H1 (cell line): ENCODE measurements at regions not wholly inside any gene's neighbourhood (a gene's known extent, or its start where the extent isn't known, plus 50 kb on each side); places are given as distances from the start of the nearest gene placed in this dataset.

Experiments used
- CTCF ChIA-PET: fragments of 300-600 bp; sonication (Branson Sonifier 250); formaldehyde crosslinking; loops from one replicate; lab custom pipeline; 2021; ENCODE audit not compliant: partially characterized antibody; lab: Charles Lee
- POLR2A ChIA-PET: fragments of 300-600 bp; sonication (Branson Sonifier 250); formaldehyde crosslinking; loops from one replicate; lab custom pipeline; 2021; ENCODE audit warnings: inconsistent platforms; ENCODE audit not compliant: partially characterized antibody; lab: Charles Lee
- DNase-seq, 2 experiments: peaks; one replicate each; pipeline versions ENCODE4 v3.0.0 to v3.0.0-alpha.2; 2010 to 2022; ENCODE audit warnings: low spot score in 2 of 2, low read depth in 1 of 2, mixed read lengths in 1 of 2
- FAIRE-seq: peaks from 2 replicates; lab custom pipeline; 2011; peaks lifted over from hg19 to GRCh38; lab: Jason Lieb, UNC
- H2AFZ ChIP-seq: 2 replicates; pipeline ENCODE4 v1.8.1; 2012; ENCODE audit warnings: low read length, inconsistent platforms
- H2AK5ac ChIP-seq: 2 replicates; pipeline ENCODE4 v1.6.1; 2013; ENCODE audit warnings: low read depth, low read length
- H2BK120ac ChIP-seq: replicated peaks from 2 replicates; pipeline ENCODE3; 2013; ENCODE audit warnings: low read depth, low read length, inconsistent platforms
- H2BK12ac ChIP-seq: 2 replicates; pipeline ENCODE4 v1.6.1; 2013; ENCODE audit warnings: low read depth, low read length
- H2BK15ac ChIP-seq: 2 replicates; pipeline ENCODE4 v1.6.1; 2013; ENCODE audit warnings: low read length
- H2BK20ac ChIP-seq: 2 replicates; pipeline ENCODE4 v1.6.1; 2013; ENCODE audit warnings: low read length
- H2BK5ac ChIP-seq: 2 replicates; pipeline ENCODE4 v1.6.1; 2013; ENCODE audit warnings: low read depth, low read length
- H3K14ac ChIP-seq: 2 replicates; pipeline ENCODE4 v1.6.1; 2013; ENCODE audit warnings: inconsistent platforms; ENCODE audit not compliant: insufficient read length
- H3K18ac ChIP-seq: 2 replicates; pipeline ENCODE4 v1.6.1; 2013; ENCODE audit warnings: low read length; ENCODE audit errors: extremely low read depth
- H3K23ac ChIP-seq: 2 replicates; pipeline ENCODE4 v1.6.1; 2013; ENCODE audit warnings: inconsistent platforms; ENCODE audit not compliant: insufficient read length
- H3K23me2 ChIP-seq: 2 replicates; pipeline ENCODE4 v1.6.1; 2013; ENCODE audit warnings: low read depth, low read length
- H3K27ac ChIP-seq: 2 replicates; pipeline ENCODE4 v1.6.1; 2011; ENCODE audit warnings: low read depth, low read length, inconsistent platforms
- H3K27me3 ChIP-seq, 4 experiments: replicated peaks in 1 of 4; 1 replicate in 1 of 4; 2 replicates in 3 of 4; pipeline versions ENCODE4 v1.6.1 to v1.8.1; 2011 to 2013; ENCODE audit warnings: low read length in 3 of 4, mild to moderate bottlenecking in 3 of 4, inconsistent platforms in 2 of 4, mixed read lengths in 2 of 4, moderate library complexity in 1 of 4; ENCODE audit not compliant: control insufficient read depth in 3 of 4, insufficient read depth in 3 of 4; ENCODE audit errors: extremely low read depth in 1 of 4
- H3K36me3 ChIP-seq, 4 experiments: 2 replicates each; pipeline versions ENCODE4 v1.6.1 to v1.8.1; 2011 to 2013; ENCODE audit warnings: mild to moderate bottlenecking in 4 of 4, low read length in 3 of 4, moderate library complexity in 2 of 4, control low read depth in 1 of 4, inconsistent platforms in 1 of 4; ENCODE audit not compliant: insufficient read depth in 4 of 4, control insufficient read depth in 2 of 4
- H3K4ac ChIP-seq: replicated peaks from 2 replicates; pipeline ENCODE3; 2013; ENCODE audit warnings: low read length, low read depth, mixed read lengths, inconsistent platforms; ENCODE audit not compliant: insufficient read length
- H3K4me1 ChIP-seq, 4 experiments: replicated peaks in 1 of 4; 1 replicate in 1 of 4; 2 replicates in 3 of 4; pipeline versions ENCODE4 v1.6.1 to v1.8.1; 2011 to 2013; ENCODE audit warnings: low read length in 3 of 4, inconsistent platforms in 2 of 4, mixed read lengths in 1 of 4; ENCODE audit not compliant: insufficient read depth in 4 of 4, control insufficient read depth in 3 of 4
- H3K4me2 ChIP-seq, 2 experiments: 2 replicates each; pipeline versions ENCODE4 v1.6.1 to v1.8.1; 2011 to 2013; ENCODE audit warnings: low read depth in 2 of 2, low read length in 2 of 2, control low read depth in 1 of 2, inconsistent platforms in 1 of 2, mild to moderate bottlenecking in 1 of 2; ENCODE audit not compliant: insufficient read depth in 1 of 2
- H3K4me3 ChIP-seq, 4 experiments: fragments of 200-600, 300-600 bp in 1 of 4; sonication (generic), shearing (Covaris generic), sonication (Bioruptor Twin) in 1 of 4; 2 replicates each; pipeline versions ENCODE4 v1.5.1 to v1.8.1; 2011 to 2016; ENCODE audit warnings: low read length in 4 of 4, low read depth in 3 of 4, control low read depth in 2 of 4, inconsistent platforms in 2 of 4, mild to moderate bottlenecking in 2 of 4, mixed read lengths in 1 of 4, moderate library complexity in 1 of 4; ENCODE audit not compliant: insufficient read depth in 2 of 4; ENCODE audit errors: extremely low read depth in 1 of 4
- H3K56ac ChIP-seq: replicated peaks from 2 replicates; pipeline ENCODE3; 2013; ENCODE audit warnings: low read depth, mild to moderate bottlenecking, mixed read lengths, low read length, inconsistent platforms; ENCODE audit not compliant: insufficient read length
- H3K79me1 ChIP-seq: 2 replicates; pipeline ENCODE4 v1.6.1; 2013; ENCODE audit warnings: low read depth, low read length, control low read depth
- H3K79me2 ChIP-seq, 2 experiments: 2 replicates each; pipeline versions ENCODE4 v1.6.1 to v1.8.1; 2012 to 2013; ENCODE audit warnings: low read length in 2 of 2, mild to moderate bottlenecking in 2 of 2, inconsistent platforms in 1 of 2; ENCODE audit not compliant: insufficient read depth in 2 of 2, control insufficient read depth in 1 of 2
- H3K9ac ChIP-seq, 4 experiments: replicated peaks in 1 of 4; 1 replicate in 1 of 4; 2 replicates in 3 of 4; pipeline versions ENCODE4 v1.6.1 to v1.8.1; 2011 to 2013; ENCODE audit warnings: low read depth in 3 of 4, low read length in 3 of 4, control low read depth in 2 of 4, mild to moderate bottlenecking in 2 of 4, moderate library complexity in 2 of 4, inconsistent platforms in 1 of 4; ENCODE audit errors: extremely low read depth in 1 of 4
- H3K9me3 ChIP-seq, 2 experiments: 2 replicates each; pipeline versions ENCODE4 v1.6.1 to v1.8.1; 2012 to 2013; ENCODE audit warnings: mild to moderate bottlenecking in 2 of 2, moderate library complexity in 2 of 2, control low read depth in 1 of 2, inconsistent platforms in 1 of 2, low read depth in 1 of 2, low read length in 1 of 2, mixed read lengths in 1 of 2; ENCODE audit not compliant: insufficient read depth in 2 of 2
- H4K20me1 ChIP-seq, 2 experiments: replicated peaks in 1 of 2; 2 replicates each; pipeline versions ENCODE3 to v1.8.1; 2011 to 2013; ENCODE audit warnings: inconsistent platforms in 2 of 2, low read length in 2 of 2, mild to moderate bottlenecking in 1 of 2; ENCODE audit not compliant: insufficient read depth in 2 of 2, control insufficient read depth in 1 of 2
- H4K5ac ChIP-seq: 2 replicates; pipeline ENCODE4 v1.6.1; 2013; ENCODE audit warnings: low read length, low read depth, mixed read lengths, inconsistent platforms; ENCODE audit not compliant: insufficient read length
- H4K8ac ChIP-seq: 2 replicates; pipeline ENCODE4 v1.8.0; 2013; ENCODE audit warnings: mild to moderate bottlenecking, moderate library complexity, low read length, inconsistent platforms; ENCODE audit not compliant: insufficient read depth; ENCODE audit errors: extremely low read depth
- H4K91ac ChIP-seq: replicated peaks from 2 replicates; pipeline ENCODE3; 2013; ENCODE audit warnings: low read length, mixed read lengths, inconsistent platforms; ENCODE audit not compliant: insufficient read length
- ATF2 ChIP-seq: IDR thresholded peaks from 2 replicates; pipeline ENCODE4 v1.6.1; 2012; ENCODE audit warnings: low read length, inconsistent platforms
- BRCA1 ChIP-seq: IDR thresholded peaks from 2 replicates; pipeline ENCODE4 v1.6.1; 2012; ENCODE audit warnings: low read depth, low read length, improper control_type of control experiment
- CTBP2 ChIP-seq: IDR thresholded peaks from 2 replicates; pipeline ENCODE4 v1.7.0; 2011; ENCODE audit warnings: borderline replicate concordance, mild to moderate bottlenecking, moderate library complexity, mixed read lengths, low read length; ENCODE audit not compliant: insufficient read depth, insufficient read length
- EGR1 ChIP-seq: IDR thresholded peaks from 2 replicates; pipeline ENCODE4 v1.6.1; 2011; ENCODE audit warnings: low read depth, low read length, borderline replicate concordance
- GABPA ChIP-seq: IDR thresholded peaks from 2 replicates; pipeline ENCODE4 v1.6.1; 2011; ENCODE audit warnings: mild to moderate bottlenecking, low read length, moderate library complexity, borderline replicate concordance; ENCODE audit not compliant: insufficient read depth
- NANOG ChIP-seq: IDR thresholded peaks from 2 replicates; pipeline ENCODE4 v1.6.1; 2011; ENCODE audit warnings: low read length, low read depth, mild to moderate bottlenecking, inconsistent platforms; ENCODE audit not compliant: insufficient read depth, poor library complexity, severe bottlenecking
- NRF1 ChIP-seq: IDR thresholded peaks from 2 replicates; pipeline ENCODE4 v1.6.1; 2011; ENCODE audit warnings: mild to moderate bottlenecking, low read depth, low read length, improper control_type of control experiment
- POLR2A ChIP-seq, 2 experiments: IDR thresholded peaks; 1 replicate in 1 of 2; 2 replicates in 1 of 2; pipeline ENCODE4 v1.6.1; 2011; ENCODE audit warnings: low read depth in 2 of 2, low read length in 2 of 2, mild to moderate bottlenecking in 2 of 2; ENCODE audit errors: control extremely low read depth in 1 of 2
- POU5F1 ChIP-seq: IDR thresholded peaks from 2 replicates; pipeline ENCODE4 v1.6.1; 2011; ENCODE audit warnings: low read depth, mild to moderate bottlenecking, low read length, moderate library complexity
- RFX5 ChIP-seq: IDR thresholded peaks from 2 replicates; pipeline ENCODE4 v1.6.1; 2011; ENCODE audit warnings: low read depth, low read length, improper control_type of control experiment, borderline replicate concordance
- SP2 ChIP-seq: IDR thresholded peaks from 2 replicates; pipeline ENCODE4 v1.6.1; 2012; ENCODE audit warnings: mild to moderate bottlenecking, low read length, inconsistent platforms
- TBP ChIP-seq: IDR thresholded peaks from 2 replicates; pipeline ENCODE4 v1.6.1; 2011; ENCODE audit warnings: low read depth, low read length, improper control_type of control experiment
- USF2 ChIP-seq: IDR thresholded peaks from 2 replicates; pipeline ENCODE4 v1.6.1; 2011; ENCODE audit warnings: low read length, improper control_type of control experiment
- WGBS, 2 experiments: shearing (Covaris generic) in 1 of 2; methylation state at CpG; one replicate each; pipeline versions ENCODE4 v1.1.6 to v1.1.7; 2013 to 2015; ENCODE audit warnings: low lambda C conversion rate in 2 of 2, mixed read lengths in 2 of 2, inconsistent platforms in 1 of 2, low coverage in 1 of 2, missing lambda C conversion rate in 1 of 2; ENCODE audit not compliant: insufficient replicate concordance in 2 of 2, insufficient coverage in 1 of 2, insufficient read length in 1 of 2; ENCODE audit errors: extremely low coverage in 1 of 2, missing lambda C conversion rate in 1 of 2; 5-methylcytosine and 5-hydroxymethylcytosine counted together

- CTCF ChIA-PET: no interaction called here
- WGBS, 2 experiments: 100% methylated on average over 3 of the region's 3 CpGs; no CpG with 5 or more reads in 1 of the 2 experiments
- TF ChIP-seq ATF2: no peak
- no peak for TF ChIP-seq USF2
- TF ChIP-seq EGR1: no peak
- no peak for TF ChIP-seq POU5F1
- TF ChIP-seq TBP: no peak
- no peak for TF ChIP-seq NANOG
- no peak for TF ChIP-seq RFX5
- TF ChIP-seq POLR2A (IDR thresholded peaks at IDR 0.05; ENCODE audit: control extremely low read depth in 1 of 2, low read depth in 2 of 2, low read length in 2 of 2): no peak
- TF ChIP-seq NRF1: no peak
- TF ChIP-seq GABPA: no peak
- TF ChIP-seq SP2: no peak
- no peak for TF ChIP-seq CTBP2
- TF ChIP-seq BRCA1: no peak
These were observed 210.9 kb downstream of the NDFIP2 start for GRCh38 chr13:79691826-79692225.

More at GRCh38 chr13:79691826-79692225, 210.9 kb downstream of the NDFIP2 start:
- H3K14ac ChIP-seq: no peak overlapping the region
- no peak overlapping the region for H3K9ac ChIP-seq
- H3K18ac ChIP-seq: no peak overlapping the region
- H3K36me3 ChIP-seq: no peaks in the 10 kb centered on the region
- H2BK12ac ChIP-seq: no peak overlapping the region
- H2BK120ac ChIP-seq: no peak overlapping the region
- H3K4me2 ChIP-seq: no peak overlapping the region
- no peak overlapping the region for H3K23ac ChIP-seq
- H4K20me1 ChIP-seq: no peaks in the 10 kb centered on the region
- no peak overlapping the region for H4K91ac ChIP-seq
- H2AFZ ChIP-seq: no peak overlapping the region
- no peak overlapping the region for H2BK20ac ChIP-seq
- no peak overlapping the region for H4K5ac ChIP-seq
- no peak overlapping the region for H3K56ac ChIP-seq
- no peak overlapping the region for H2AK5ac ChIP-seq
- no peak overlapping the region for H2BK15ac ChIP-seq
- H3K27me3 ChIP-seq: no peaks in the 10 kb centered on the region
- DNase-seq (no peak), FAIRE-seq (no peak)
- no peak overlapping the region for H4K8ac ChIP-seq
- H3K79me2 ChIP-seq: no peaks in the 10 kb centered on the region
- POLR2A ChIA-PET: no interaction called here
- no peaks in the 10 kb centered on the region for H3K4me1 ChIP-seq
- no peaks in the 10 kb centered on the region for H3K9me3 ChIP-seq
- H2BK5ac ChIP-seq: no peak overlapping the region
- H3K27ac ChIP-seq: no peak overlapping the region
- H3K23me2 ChIP-seq: no peaks in the 10 kb centered on the region
- no peak overlapping the region for H3K4ac ChIP-seq
- H3K4me3 ChIP-seq: no peak overlapping the region
- H3K79me1 ChIP-seq: no peaks in the 10 kb centered on the region
